ENCODE measurements at regions not wholly inside any gene's neighbourhood (a gene's known extent, or its start where the extent isn't known, plus 50 kb on each side); places are given as distances from the start of the nearest gene placed in this dataset.
"Not testable (repeated sequence)": the region's sequence is repeated elsewhere in the genome, so short reads cannot be mapped to it uniquely, and the experiment has no call there.

DNA sequence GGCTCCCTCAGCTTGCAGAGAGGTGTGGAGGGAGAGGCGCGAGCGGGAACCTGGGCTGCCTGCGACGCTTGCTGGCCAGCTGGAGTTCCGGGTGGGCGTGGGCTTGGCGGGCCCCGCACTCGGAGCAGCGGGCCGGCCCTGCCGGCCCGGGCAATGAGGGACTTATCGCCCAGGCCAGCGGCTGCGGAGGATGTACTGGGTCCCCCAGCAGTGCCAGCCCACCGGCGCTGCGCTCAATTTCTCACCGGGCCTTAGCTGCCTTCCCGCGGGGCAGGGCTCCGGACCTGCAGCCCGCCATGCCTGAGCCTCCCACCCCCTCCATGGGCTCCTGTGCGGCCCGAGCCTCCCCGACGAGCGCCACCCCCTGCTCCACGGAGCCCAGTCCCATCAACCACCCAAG is 301.1 kb upstream of the TMTC4 start:
- TF ChIP-seq, protein P1, sequence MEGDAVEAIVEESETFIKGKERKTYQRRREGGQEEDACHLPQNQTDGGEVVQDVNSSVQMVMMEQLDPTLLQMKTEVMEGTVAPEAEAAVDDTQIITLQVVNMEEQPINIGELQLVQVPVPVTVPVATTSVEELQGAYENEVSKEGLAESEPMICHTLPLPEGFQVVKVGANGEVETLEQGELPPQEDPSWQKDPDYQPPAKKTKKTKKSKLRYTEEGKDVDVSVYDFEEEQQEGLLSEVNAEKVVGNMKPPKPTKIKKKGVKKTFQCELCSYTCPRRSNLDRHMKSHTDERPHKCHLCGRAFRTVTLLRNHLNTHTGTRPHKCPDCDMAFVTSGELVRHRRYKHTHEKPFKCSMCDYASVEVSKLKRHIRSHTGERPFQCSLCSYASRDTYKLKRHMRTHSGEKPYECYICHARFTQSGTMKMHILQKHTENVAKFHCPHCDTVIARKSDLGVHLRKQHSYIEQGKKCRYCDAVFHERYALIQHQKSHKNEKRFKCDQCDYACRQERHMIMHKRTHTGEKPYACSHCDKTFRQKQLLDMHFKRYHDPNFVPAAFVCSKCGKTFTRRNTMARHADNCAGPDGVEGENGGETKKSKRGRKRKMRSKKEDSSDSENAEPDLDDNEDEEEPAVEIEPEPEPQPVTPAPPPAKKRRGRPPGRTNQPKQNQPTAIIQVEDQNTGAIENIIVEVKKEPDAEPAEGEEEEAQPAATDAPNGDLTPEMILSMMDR (conservative IDR thresholded peaks at IDR 0.05; ENCODE audit: low read length) = not testable (repeated sequence)
- TF ChIP-seq EZH2phosphoT487 (IDR thresholded peaks at IDR 0.05; ENCODE audit: borderline replicate concordance, low read depth, low read length) = not testable (repeated sequence)

All from OCI-LY7 (cell line).